Central memory CD8-positive, alpha-beta T cell (primary cell): ENCODE measurements at regions not wholly inside any gene's neighbourhood (a gene's known extent, or its start where the extent isn't known, plus 50 kb on each side); places are given as distances from the start of the nearest gene placed in this dataset.

ENCODE experiments used
- ATAC-seq: fragments of 150-1000 bp; cut with Tn5 transposase; replicated peaks from 2 replicates; pipeline ENCODE4 v1.10.0; 2022; ENCODE audit warnings: mild to moderate bottlenecking, moderate FRiP score, moderate number of reproducible peaks; ENCODE audit not compliant: poor library complexity, severe bottlenecking; ENCODE audit errors: extremely low read depth
- DNase-seq, 2 donors: peaks; one replicate each; pipeline ENCODE4 v3.0.0; 2021; ENCODE audit warnings: low spot score in 2 of 2
- H3K27ac Mint-ChIP-seq: one replicate; pipeline ENCODE4 v1.8.0; 2022; ENCODE audit warnings: low read depth, mild to moderate bottlenecking, moderate library complexity, mixed read lengths
- H3K27me3 Mint-ChIP-seq: one replicate; pipeline ENCODE4 v1.8.0; 2022; ENCODE audit warnings: mixed read lengths
- H3K36me3 Mint-ChIP-seq: one replicate; pipeline ENCODE4 v1.8.0; 2022; ENCODE audit warnings: mild to moderate bottlenecking, moderate library complexity, mixed read lengths; ENCODE audit not compliant: insufficient read depth
- H3K4me1 Mint-ChIP-seq: one replicate; pipeline ENCODE4 v1.8.0; 2022; ENCODE audit warnings: mixed read lengths
- H3K4me3 Mint-ChIP-seq: one replicate; pipeline ENCODE4 v1.8.0; 2022; ENCODE audit warnings: mild to moderate bottlenecking, moderate library complexity, mixed read lengths
- H3K9me3 Mint-ChIP-seq: one replicate; pipeline ENCODE4 v1.8.0; 2022; ENCODE audit warnings: mixed read lengths

DNA sequence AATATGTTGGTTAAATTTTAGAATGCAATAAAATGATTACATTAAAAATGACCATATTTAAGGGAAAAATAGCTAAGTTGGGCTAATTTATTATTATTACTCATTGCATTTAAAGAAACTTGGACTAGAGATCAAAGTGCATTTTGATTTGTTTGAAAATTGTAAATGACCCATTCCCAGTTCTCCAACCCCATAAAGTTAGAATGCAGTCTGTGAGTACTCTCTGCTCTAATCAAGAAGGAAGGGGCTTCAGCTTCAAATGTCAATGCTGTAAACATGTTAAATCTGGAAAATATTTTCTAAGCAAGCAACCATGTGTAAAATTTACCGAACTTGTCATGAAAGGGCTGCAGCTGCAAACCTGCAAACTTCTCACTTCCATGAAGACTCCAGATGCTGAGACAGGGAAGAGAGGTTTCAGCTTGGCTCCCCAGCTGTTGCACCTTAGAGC lies 232.7 kb downstream of the TTLL7 start:
- ATAC-seq (no peak), DNase-seq (no peak)
- Mint-ChIP-seq H3K27me3 (peaks cover 10% of the 10 kb centered on the region), H3K4me3 (no peak overlapping the region), H3K9me3 (no peaks in the 10 kb centered on the region), H3K36me3 (no peaks in the 10 kb centered on the region), H3K4me1 (no peaks in the 10 kb centered on the region), H3K27ac (no peak overlapping the region)

DNA sequence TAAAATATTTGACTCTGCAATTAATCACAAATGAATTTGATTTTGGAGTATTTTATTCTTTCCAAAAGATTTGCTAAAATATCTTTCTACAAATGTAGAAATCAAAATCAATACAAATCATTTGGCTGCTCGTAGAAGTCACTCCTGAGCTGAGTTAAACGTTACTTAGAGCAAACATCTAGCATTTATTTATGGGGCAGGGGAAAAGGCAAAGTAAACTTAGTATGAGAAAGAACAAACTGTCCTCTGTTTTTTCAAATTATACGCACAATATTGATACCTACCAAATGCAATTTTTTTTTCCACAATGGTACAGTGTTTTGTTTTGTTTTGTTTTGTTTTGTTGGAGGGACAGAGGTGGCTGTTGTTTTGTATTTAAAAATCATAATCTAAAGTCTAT lies 233.8 kb downstream of the TTLL7 start:
- Mint-ChIP-seq H3K27ac (no peak overlapping the region), H3K9me3 (no peaks in the 10 kb centered on the region), H3K4me1 (no peaks in the 10 kb centered on the region), H3K4me3 (no peak overlapping the region), H3K36me3 (no peaks in the 10 kb centered on the region), H3K27me3 (peaks cover 14% of the 10 kb centered on the region)
- DNase-seq (no peak), ATAC-seq (no peak)

GRCh38 chr1:83764209-83764608 lies 234.7 kb downstream of the TTLL7 start:
- H3K4me3 Mint-ChIP-seq, result no peak overlapping the region
- H3K4me1 Mint-ChIP-seq, result no peaks in the 10 kb centered on the region
- no peak for ATAC-seq
- H3K9me3 Mint-ChIP-seq, result no peaks in the 10 kb centered on the region
- H3K27me3 Mint-ChIP-seq, result peaks cover 22% of the 10 kb centered on the region
- no peak for DNase-seq
- no peaks in the 10 kb centered on the region for H3K36me3 Mint-ChIP-seq
- H3K27ac Mint-ChIP-seq, result no peak overlapping the region

DNA sequence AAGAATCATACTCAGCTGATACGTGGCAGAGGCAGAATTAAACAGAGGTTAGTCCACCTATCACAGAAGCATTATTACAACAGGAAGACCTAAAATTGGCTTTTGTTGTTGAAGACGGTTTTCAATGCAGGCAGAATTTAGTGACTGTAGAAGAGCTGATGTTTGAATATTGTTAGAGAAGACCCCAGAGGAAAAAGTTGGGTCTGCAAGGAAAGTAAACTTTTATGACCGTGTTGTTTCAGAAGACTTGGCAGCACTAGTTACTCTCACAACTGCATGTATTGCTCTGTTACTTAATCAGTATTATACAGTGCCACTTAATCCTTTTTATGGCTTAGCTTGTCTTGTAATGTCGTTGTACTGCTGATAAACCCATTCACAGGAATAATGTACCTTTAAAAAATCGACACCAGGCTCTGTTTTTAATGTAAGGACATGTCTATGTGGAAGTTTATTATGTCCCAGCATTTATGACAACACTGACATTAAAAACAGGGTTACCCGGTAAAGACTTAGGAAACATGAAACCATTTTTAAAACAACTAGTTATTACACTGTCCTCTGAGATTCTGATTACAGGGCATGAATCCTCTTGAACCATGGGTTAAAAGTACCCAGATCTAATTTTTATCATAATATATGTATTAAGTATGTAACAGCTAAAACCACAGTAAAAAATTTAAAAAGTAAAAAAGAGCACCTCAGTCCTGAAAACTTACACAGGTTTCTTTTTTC lies 235.4 kb downstream of the TTLL7 start:
- H3K27ac Mint-ChIP-seq, result no peak overlapping the region
- no peaks in the 10 kb centered on the region for H3K4me1 Mint-ChIP-seq
- H3K4me3 Mint-ChIP-seq, result no peak overlapping the region
- no peaks in the 10 kb centered on the region for H3K36me3 Mint-ChIP-seq
- H3K9me3 Mint-ChIP-seq, result no peaks in the 10 kb centered on the region
- H3K27me3 Mint-ChIP-seq, result peaks cover 22% of the 10 kb centered on the region
- ATAC-seq (no peak), DNase-seq (no peak)

- H3K27ac Mint-ChIP-seq, result no peak overlapping the region
- DNase-seq, result no peak
- ATAC-seq, result no peak
- H3K36me3 Mint-ChIP-seq, result no peaks in the 10 kb centered on the region
- H3K4me3 Mint-ChIP-seq, result no peak overlapping the region
- H3K4me1 Mint-ChIP-seq, result no peaks in the 10 kb centered on the region
- H3K27me3 Mint-ChIP-seq, result peaks cover 22% of the 10 kb centered on the region
- H3K9me3 Mint-ChIP-seq, result no peaks in the 10 kb centered on the region
Observed at GRCh38 chr1:83762416-83762815, 236.5 kb downstream of the TTLL7 start.

DNA sequence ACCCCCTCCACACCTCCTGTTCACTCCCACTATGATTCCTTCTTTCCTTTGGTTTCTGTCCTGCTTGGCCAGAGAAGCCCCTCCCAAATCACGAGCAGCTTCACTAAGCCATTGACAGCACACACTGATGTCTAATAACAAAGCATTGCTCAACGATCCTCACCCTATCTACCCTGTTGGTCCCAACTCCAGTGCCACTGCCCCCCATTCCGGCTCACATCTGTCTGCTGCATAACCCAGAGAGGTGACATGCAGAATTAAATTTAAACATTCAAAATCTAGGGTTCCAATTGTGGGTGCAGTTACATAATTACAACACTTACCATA lies 236.9 kb downstream of the TTLL7 start:
- no peak overlapping the region for H3K4me3 Mint-ChIP-seq

GRCh38 chr1:83761167-83762038 lies 237.5 kb downstream of the TTLL7 start:
- ATAC-seq, result peak; percentile 28
- Mint-ChIP-seq H3K27me3 (peaks cover 22% of the 10 kb centered on the region), H3K36me3 (no peaks in the 10 kb centered on the region), H3K27ac (no peak overlapping the region), H3K4me3 (no peak overlapping the region), H3K9me3 (no peaks in the 10 kb centered on the region), H3K4me1 (no peaks in the 10 kb centered on the region)
- DNase-seq, result no peak

More for the DNA sequence above, 236.9 kb downstream of the TTLL7 start:
- ATAC-seq (no peak), DNase-seq (no peak)
- H3K27ac Mint-ChIP-seq, result no peak overlapping the region
- no peaks in the 10 kb centered on the region for H3K9me3 Mint-ChIP-seq
- H3K4me1 Mint-ChIP-seq, result no peaks in the 10 kb centered on the region
- no peaks in the 10 kb centered on the region for H3K36me3 Mint-ChIP-seq
- H3K27me3 Mint-ChIP-seq, result peaks cover 22% of the 10 kb centered on the region

DNA sequence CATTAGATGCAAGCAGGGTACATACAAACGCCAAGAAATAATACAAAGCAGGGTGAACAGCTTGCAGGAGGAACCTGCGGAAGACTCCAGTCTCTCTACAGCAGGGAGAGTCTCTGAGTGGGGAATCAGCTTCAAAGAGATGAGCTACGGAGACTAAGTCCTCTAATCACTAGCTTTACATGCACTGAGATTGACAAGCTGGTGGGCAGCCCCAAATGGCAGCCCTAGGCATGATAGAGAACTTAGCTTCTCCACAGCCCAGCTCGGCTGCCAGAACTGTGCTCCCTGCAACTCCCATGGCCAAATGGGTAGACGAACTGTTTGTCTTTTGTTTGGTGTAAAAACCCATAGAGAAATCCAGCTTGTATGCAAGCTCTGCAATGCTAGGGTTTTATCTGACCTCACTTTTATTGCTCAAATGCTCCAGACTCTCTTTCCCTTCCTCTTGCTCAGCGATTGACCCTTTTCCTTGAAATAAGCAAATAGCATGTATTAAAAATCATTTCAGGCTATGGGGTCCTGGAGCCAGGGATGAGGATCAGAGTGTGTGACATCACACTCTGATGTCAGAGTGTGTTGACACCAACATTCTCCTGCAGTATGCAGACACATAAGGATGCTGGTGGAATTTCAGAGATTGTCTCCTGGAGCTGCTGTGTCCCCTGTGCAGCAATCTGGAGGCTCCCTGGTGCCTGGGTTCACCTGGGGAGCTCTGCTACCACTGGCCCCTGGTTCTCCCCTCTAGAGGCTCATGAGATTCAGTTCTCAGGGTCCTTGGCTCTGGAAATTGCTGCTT lies 238.5 kb downstream of the TTLL7 start:
- H3K4me1 Mint-ChIP-seq, result no peaks in the 10 kb centered on the region
- DNase-seq, result no peak
- no peak overlapping the region for H3K27ac Mint-ChIP-seq
- H3K27me3 Mint-ChIP-seq, result peaks cover 22% of the 10 kb centered on the region
- no peaks in the 10 kb centered on the region for H3K9me3 Mint-ChIP-seq
- H3K4me3 Mint-ChIP-seq, result no peak overlapping the region
- no peaks in the 10 kb centered on the region for H3K36me3 Mint-ChIP-seq
- no peak for ATAC-seq

DNA sequence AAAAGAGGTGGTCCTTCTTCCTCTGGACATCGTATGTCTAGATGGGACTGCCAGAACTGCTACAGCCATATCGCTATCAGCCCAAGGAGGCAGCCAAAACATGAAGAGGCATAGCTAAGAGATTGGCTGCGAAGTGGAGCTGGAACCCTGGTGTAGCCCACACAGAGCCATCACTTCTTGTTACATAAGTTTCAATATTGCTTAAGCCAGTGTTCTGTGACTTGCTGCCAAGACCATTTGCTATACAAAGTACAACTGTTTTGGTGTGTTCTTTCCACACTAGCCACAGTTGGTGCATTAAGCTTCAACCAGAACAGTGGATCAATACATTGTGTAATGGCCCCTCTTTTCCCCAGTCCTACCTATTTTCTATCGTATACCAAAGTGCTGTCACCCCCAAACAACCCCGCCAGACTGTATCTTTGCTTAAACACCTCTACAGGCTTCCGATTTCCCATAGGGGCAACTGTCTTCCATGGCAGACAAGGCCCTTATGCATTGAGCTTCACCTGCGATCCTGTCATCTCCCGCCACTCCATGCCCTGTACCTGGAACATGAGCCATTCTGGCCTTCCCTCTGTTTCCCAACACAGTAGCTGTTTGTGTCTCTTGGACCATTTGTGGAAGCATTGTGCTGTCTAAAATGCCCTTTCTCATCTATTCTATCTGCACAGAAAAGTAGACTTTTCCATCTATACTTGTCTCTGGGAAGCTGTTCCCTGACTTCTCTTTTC lies 241.8 kb downstream of the TTLL7 start:
- Mint-ChIP-seq H3K36me3 (no peaks in the 10 kb centered on the region), H3K27me3 (peaks cover 18% of the 10 kb centered on the region), H3K4me1 (no peaks in the 10 kb centered on the region), H3K9me3 (no peaks in the 10 kb centered on the region), H3K27ac (no peak overlapping the region), H3K4me3 (no peak overlapping the region)
- DNase-seq, result no peak
- no peak for ATAC-seq

DNA sequence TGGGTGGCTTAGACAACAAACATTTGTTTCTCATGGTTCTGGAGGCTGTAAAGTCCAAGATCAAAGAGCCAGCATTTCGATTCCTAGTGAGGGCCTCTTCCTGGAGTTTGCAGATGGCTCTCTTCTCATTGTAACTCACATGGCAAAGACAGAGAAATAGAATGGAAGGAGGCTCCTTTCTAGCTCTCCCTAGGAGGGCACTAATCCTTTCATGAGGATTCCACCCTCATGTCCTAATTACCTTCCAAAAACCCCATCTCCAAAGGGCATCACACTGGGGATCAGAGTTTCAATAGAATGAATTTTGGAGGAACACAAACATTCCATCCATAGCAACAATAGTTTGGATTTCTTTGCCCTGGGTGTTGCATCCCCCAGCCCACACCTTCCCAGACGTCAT lies 247.3 kb downstream of the TTLL7 start:
- H3K27ac Mint-ChIP-seq, result no peak overlapping the region
- DNase-seq (no peak), ATAC-seq (no peak)
- H3K9me3 Mint-ChIP-seq, result no peaks in the 10 kb centered on the region
- H3K4me1 Mint-ChIP-seq, result no peaks in the 10 kb centered on the region
- no peaks in the 10 kb centered on the region for H3K27me3 Mint-ChIP-seq
- no peaks in the 10 kb centered on the region for H3K36me3 Mint-ChIP-seq
- H3K4me3 Mint-ChIP-seq, result no peak overlapping the region

- no peaks in the 10 kb centered on the region for H3K9me3 Mint-ChIP-seq
- no peak for DNase-seq
- no peak overlapping the region for H3K4me3 Mint-ChIP-seq
- H3K36me3 Mint-ChIP-seq, result no peaks in the 10 kb centered on the region
- H3K27ac Mint-ChIP-seq, result no peak overlapping the region
- H3K4me1 Mint-ChIP-seq, result no peaks in the 10 kb centered on the region
- no peaks in the 10 kb centered on the region for H3K27me3 Mint-ChIP-seq
- ATAC-seq, result no peak
Observed at GRCh38 chr1:83750201-83750600, 248.7 kb downstream of the TTLL7 start.

GRCh38 chr1:83747853-83748482 lies 251.0 kb downstream of the TTLL7 start:
- DNase-seq, result no peak
- no peaks in the 10 kb centered on the region for H3K36me3 Mint-ChIP-seq
- H3K9me3 Mint-ChIP-seq, result no peaks in the 10 kb centered on the region
- no peak for ATAC-seq
- no peak overlapping the region for H3K27ac Mint-ChIP-seq
- H3K4me1 Mint-ChIP-seq, result no peaks in the 10 kb centered on the region
- H3K4me3 Mint-ChIP-seq, result no peak overlapping the region
- no peaks in the 10 kb centered on the region for H3K27me3 Mint-ChIP-seq
